HEK293T (cell line): ENCODE measurements at regions not wholly inside any gene's neighbourhood (a gene's known extent, or its start where the extent isn't known, plus 50 kb on each side); places are given as distances from the start of the nearest gene placed in this dataset.

Experiments
- BHLHE40 ChIP-seq: fragments of 450-650 bp; IDR thresholded peaks from 2 replicates; pipeline ENCODE4 v1.6.1; 2016; ENCODE audit warnings: mild to moderate bottlenecking, moderate library complexity, borderline replicate concordance
- FOXA1 ChIP-seq: fragments of 450-650 bp; IDR thresholded peaks from 2 replicates; pipeline ENCODE4 v1.6.1; 2016; ENCODE audit warnings: mild to moderate bottlenecking
- SP1 ChIP-seq: fragments of 450-650 bp; IDR thresholded peaks from 2 replicates; pipeline ENCODE4 v1.6.1; 2017
- SUZ12 ChIP-seq: fragments of 450-650 bp; IDR thresholded peaks from 2 replicates; pipeline ENCODE4 v1.6.1; 2016; ENCODE audit warnings: mild to moderate bottlenecking
- ZNF384 ChIP-seq: fragments of 450-650 bp; IDR thresholded peaks from 2 replicates; pipeline ENCODE4 v1.6.1; 2016

- TF ChIP-seq ZNF384 (no peak), BHLHE40 (no peak), SP1 (no peak), FOXA1 (no peak), SUZ12 (no peak)
These were observed 523.0 kb downstream of the PTPRC start for GRCh38 chr1:199161766-199162303.
